GM21390 (cell line): ENCODE measurements at regions not wholly inside any gene's neighbourhood (a gene's known extent, or its start where the extent isn't known, plus 50 kb on each side); places are given as distances from the start of the nearest gene placed in this dataset.

Experiments used
- ATAC-seq: cut with Tn5 transposase; IDR thresholded peaks from one replicate; pipeline ENCODE4 v1.9.1; 2021; ENCODE audit not compliant: unreplicated experiment

DNA sequence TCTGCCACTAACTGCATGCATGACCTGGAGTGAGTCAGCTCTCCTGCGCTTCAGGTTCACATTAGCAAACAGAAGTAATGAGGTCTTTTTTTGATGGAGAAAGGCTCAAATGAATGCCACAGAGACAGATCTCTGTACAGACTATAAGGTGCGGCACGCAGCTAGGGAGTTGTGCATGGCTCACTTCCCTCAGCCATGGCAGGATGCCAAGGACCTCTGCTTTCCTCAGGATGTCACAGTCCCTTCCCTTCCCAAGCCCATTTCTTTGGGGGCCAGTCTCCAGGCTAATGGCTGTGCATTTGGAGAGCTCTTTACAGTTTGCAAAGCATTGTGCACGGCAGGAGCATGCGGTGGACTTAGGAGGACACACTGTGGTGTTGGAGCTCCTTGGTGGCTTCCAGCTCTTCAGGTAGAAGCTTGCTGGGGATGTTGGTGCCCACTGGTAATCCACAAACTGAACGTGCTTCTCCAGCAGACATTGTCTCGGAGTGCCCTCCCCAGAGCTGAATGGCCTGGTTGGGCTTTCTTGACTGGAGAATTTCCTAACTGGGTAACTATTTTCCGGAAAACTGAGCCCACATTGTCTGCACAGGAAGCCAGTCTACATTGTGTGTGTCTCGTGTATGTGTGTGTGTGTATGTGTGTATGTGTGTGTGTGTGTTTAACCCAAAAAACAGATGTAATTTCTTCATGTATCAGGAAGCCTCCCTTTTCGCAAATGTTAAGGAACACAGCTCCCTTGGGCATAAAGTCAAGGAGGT is 172.5 kb upstream of the TLE3 start:
- ATAC-seq, result no peak

- no peak for ATAC-seq
Measured at GRCh38 chr15:70269311-70269911, 171.7 kb upstream of the TLE3 start.

DNA sequence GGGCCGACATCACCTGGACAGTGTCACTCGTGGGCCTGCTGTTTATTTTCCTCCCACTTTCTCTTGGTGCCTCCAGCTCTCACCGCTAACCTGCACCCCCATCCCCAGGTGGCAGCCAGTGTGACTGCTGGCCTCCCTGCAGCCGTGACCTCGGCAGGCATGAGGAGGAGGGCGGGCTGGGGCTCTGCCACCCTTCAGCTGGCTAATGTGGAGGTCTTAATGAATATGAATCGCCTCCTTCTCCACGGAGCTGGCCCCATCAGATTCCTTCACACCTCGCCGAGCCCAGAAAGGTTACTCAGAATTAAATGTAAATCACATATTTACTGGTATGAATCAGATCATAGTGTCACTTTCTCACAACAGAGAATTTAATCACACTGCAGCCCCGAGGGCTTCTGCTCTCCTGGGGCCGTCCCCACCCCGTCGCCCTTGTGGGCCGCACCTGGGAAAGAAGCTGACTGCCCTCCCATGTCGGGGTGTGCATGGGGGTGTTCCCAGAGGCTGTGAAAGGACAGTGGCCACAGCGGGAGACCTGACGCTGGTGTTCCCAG is 171.1 kb upstream of the TLE3 start:
- ATAC-seq, result no peak

- ATAC-seq, result no peak
Measured at GRCh38 chr15:70267879-70268278, 170.2 kb upstream of the TLE3 start.

GRCh38 chr15:70267306-70267705 is 169.6 kb upstream of the TLE3 start:
- ATAC-seq, result no peak

- no peak for ATAC-seq
Measured at GRCh38 chr15:70266412-70267121, 168.8 kb upstream of the TLE3 start.

GRCh38 chr15:70265986-70266385 is 168.3 kb upstream of the TLE3 start:
- ATAC-seq, result no peak

- ATAC-seq, result no peak
Measured at GRCh38 chr15:70265466-70265978, 167.8 kb upstream of the TLE3 start.

- ATAC-seq, result no peak
Measured at GRCh38 chr15:70264738-70265465, 167.2 kb upstream of the TLE3 start.

- ATAC-seq, result no peak
Measured at GRCh38 chr15:70264014-70264582, 166.4 kb upstream of the TLE3 start.

GRCh38 chr15:70262591-70263274 is 165.0 kb upstream of the TLE3 start:
- ATAC-seq, result no peak

GRCh38 chr15:70262171-70262570 is 164.5 kb upstream of the TLE3 start:
- no peak for ATAC-seq

- no peak for ATAC-seq
Measured at GRCh38 chr15:70261083-70261482, 163.4 kb upstream of the TLE3 start.

DNA sequence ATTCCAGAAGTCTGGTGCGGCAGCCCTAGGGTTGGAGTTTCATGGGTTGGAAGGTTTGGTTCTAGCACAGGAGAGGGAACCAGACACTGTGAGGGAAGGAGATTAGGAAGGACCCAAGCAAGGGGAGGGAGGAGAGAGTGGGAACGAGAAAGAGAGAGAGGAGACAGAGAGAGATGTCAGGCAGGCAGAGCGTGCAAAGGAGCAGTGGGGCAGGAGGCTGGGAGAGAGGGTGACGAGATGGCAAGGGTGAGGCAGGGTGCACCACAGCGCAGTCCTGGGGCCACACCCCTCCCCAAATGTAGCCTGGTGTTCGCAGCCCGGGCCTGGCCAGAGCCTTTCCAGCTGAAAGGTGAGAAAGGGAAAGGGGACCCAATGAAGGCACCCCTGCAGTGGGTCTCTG is 162.9 kb upstream of the TLE3 start:
- no peak for ATAC-seq

- no peak for ATAC-seq
Measured at GRCh38 chr15:70259640-70260508, 162.2 kb upstream of the TLE3 start.

- peak; percentile 22 for ATAC-seq
Measured at GRCh38 chr15:70259028-70259424, 161.3 kb upstream of the TLE3 start.

GRCh38 chr15:70258369-70259027 is 160.8 kb upstream of the TLE3 start:
- peak; percentile 45 for ATAC-seq

DNA sequence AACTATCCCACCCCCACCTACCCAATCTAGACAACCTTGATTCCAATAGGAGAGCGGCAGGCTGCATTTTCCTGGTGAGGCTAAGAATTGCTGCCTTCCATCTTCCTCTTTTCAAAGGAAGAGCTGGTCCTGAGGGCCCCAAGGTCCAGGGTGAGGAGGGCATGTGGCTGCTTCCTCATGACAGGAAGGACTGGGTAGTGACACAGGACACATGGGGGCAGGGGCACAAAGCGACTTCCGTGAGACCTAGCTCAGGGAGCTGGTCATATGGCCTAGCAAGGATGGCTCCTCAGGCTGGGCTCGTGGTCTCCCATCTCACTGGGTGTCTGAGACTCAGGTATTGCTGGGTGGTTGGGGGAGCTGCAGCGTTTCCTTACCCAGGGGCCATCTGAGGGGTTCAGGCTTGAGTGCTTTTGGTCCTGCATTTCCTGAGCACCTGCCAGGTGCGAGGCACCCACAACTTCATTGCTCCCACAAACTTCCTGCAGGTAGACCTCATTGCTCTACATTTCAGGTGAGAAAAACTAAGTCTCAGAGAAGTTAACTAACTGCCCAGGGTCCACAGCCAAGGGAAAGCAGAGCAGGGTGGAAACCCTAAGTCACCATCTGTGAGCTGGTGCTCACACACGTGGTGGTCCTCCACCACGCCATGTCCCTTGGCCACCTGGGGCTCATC is 160.0 kb upstream of the TLE3 start:
- no peak for ATAC-seq
